NCI-H1048 (cell line): ENCODE measurements at regions not wholly inside any gene's neighbourhood (a gene's known extent, or its start where the extent isn't known, plus 50 kb on each side); places are given as distances from the start of the nearest gene placed in this dataset.
"Not testable (repeated sequence)": the region's sequence is repeated elsewhere in the genome, so short reads cannot be mapped to it uniquely, and the experiment has no call there.

ENCODE experiments used
- DNase-seq: peaks from one replicate; lab custom pipeline; 2025; lab: John Stamatoyannopoulos, UW

DNA sequence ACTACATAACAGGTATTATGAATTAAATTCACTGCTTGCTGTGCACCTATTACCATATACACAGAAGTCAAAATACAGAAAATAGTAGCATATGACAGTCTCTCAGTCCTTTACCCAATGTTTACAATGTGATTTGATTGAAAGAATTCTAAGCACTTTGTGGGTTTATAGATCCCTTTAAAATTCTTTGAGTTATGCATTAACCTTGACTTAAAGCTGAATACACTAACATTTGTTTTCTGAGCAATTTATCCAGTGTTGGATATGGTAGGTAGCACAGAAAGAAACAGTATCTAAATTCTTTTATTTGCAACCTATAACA lies 230.8 kb upstream of the DDI1 start:
- DNase-seq: no peak

DNA sequence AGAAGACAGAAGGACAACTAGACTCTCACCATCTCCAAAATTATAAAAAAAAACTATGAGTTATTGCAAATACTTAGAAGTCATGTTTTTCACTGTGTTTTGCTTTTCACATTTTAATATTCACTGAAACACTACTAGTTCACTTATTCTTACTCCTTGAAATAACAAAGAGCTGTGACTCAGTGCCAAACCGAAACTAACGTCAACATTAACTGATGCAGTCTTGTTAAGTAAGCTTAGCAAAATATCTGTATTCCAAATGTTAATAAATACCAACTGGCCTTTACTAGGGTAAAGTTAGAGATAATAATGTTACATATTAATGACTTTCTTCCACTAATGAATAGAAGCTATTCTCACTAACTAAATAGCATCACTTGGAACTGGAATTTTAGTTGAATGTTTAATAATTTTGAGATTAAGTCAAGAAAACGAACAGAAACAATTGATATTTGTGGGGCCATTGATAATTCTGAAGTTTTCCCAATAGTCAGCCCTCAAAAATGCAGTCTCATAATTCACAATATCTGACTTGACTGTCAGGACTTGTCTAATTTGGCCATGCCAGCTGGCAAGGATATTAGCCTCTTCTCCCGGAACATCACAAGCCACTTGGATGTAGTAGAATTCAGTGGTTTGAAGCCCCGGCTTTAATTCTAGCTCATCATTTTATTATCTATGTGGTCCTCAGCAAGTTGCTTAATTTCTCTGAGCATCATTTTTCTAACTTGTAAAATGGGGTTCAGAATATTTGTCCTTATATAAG lies 230.1 kb upstream of the DDI1 start:
- DNase-seq: no peak

DNA sequence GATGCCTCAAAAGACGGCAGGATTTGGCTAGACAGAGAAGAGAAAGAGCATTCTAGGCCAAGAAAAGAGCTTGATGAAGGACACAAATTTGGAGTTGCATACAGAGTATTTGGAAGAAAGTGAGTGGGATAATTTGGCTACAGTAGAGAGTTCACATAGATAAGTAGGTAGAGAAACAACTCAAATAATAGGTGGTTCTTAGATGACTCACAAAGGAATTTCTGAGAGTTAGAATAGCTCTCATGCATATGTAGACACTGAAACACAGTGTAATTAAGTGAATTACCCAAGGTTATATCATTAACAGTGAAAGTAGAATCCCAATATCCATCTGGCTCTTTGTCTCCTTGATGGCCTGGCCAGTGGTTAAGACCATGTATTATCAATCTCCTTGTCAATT lies 228.6 kb upstream of the DDI1 start:
- DNase-seq: no peak

DNA sequence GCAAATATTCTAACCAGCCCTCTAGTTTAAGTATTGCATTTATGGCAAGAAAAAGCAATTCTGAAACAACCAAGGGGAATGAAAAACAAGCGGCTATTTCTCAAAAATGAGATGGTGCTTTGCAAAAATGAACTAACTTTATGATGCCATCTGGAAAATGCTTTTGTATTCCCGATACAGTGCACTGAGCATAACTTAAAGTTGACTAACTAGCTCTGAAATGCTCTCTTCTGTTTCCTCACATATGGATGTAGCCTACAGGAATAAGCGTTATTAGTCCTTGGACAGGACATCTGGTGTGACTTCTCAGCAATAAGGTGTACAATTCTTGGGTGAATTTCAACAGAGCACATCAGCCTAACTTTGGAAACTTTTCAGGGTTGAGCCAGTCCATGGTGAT lies 228.2 kb upstream of the DDI1 start:
- DNase-seq: no peak

DNA sequence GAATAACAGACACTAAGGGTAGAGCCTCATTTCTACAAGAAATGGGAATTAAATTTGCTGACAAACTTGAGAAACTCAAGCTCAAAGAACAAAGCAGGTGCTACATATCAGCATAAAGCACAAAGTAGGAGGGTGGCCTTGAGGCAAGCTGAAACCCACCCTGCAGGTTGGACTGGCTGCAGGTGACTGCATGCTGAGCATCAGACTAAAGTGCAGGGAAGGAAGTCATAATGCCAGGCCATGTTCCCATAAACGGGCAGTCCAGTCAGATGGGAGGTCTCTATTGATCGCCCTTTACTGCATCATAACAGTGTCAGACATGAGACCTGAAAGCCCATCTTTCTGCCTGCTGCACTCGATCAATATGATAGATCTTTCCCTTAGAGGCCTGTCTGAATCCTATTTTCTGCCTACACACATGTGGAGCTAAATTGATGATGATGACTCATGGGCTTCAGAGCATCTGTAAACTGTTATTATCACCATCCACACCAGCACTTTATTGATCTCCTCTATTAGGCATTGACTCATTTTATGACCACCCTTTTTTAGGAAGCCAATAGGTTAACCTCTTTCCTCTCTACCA lies 224.5 kb upstream of the DDI1 start:
- no peak for DNase-seq

- no peak for DNase-seq
Measured at GRCh38 chr11:103812680-103813079, 223.8 kb upstream of the DDI1 start.

GRCh38 chr11:103820345-103820744 lies 216.1 kb upstream of the DDI1 start:
- not testable (repeated sequence) for DNase-seq

- DNase-seq: no peak
Measured at GRCh38 chr11:103824116-103824515, 212.3 kb upstream of the DDI1 start.

GRCh38 chr11:103825469-103825868 lies 211.0 kb upstream of the DDI1 start:
- DNase-seq: no peak

DNA sequence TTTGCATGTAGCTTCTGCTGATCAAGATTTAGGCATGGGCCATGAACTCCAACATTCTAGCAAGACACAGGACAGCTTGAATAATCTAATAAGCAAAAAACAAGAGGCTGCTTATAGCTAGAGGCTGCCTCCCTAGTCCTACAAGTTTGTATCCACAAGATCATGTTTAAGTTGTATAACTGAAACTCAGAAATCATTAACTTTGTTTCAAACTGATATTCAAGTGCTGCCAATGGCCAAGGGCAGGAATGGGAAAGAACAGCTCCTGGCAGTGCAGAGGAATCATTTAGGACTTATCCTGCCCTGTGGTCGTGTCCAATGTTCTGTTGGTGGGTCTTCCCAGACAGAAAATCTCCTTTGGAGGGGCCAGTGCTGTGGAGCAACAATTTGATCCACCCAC lies 209.6 kb upstream of the DDI1 start:
- DNase-seq: no peak

DNA sequence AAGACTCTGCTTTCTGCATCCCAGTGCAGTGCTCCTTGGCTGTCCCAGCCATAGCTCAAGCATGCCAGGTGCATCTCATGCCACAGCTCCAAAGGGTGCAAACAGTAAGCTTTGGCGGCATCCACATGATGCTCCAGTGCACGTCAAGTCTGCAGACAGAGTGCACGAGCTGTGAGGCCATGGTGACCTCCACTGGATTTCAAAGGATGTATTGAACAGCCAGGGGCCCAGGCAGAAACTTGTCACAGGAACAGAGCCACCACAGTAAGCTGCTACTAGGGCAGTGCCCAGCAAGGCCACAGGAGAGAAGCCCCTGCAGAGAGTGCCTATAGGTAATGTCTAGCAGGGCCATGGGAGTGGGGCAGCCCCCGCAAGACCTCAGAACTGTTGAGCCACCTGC lies 206.8 kb upstream of the DDI1 start:
- DNase-seq: no peak

DNA sequence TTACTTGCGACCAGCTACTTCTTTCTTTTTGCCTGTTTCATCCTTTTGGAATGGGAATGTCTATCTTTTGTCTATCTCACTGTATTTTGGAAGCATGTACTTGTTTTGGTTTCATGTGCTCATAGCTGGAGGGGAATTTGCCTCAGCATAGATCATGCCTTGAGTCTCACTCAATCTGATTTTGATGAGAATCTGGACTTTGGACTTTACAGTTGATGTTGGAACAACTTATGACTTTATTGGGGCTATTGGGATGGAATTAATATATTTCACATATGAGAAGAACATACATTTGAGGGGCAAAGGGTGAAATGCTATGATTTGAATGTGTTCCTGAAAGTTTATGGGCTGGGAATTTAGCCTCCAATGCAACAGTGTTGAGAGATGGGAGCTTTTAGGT lies 206.2 kb upstream of the DDI1 start:
- DNase-seq: no peak

DNA sequence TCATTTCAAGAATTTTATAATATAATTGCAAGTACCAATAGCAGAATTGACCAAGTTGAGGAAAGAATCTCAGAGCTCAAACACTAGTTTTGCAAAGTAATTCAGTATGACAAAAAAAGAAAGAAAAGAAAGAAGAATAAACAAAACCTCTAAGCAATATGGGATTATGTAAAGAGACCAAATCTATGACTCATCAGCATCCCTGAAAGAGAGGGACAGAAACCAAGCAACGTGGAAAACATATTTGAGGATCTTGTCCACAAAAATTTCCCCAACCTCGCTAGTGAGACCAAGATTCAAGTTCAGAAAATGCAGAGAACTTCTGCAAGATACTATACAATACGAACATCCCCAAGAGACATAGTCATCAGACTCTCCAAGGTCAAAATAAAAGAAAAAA lies 203.7 kb upstream of the DDI1 start:
- no peak for DNase-seq

DNA sequence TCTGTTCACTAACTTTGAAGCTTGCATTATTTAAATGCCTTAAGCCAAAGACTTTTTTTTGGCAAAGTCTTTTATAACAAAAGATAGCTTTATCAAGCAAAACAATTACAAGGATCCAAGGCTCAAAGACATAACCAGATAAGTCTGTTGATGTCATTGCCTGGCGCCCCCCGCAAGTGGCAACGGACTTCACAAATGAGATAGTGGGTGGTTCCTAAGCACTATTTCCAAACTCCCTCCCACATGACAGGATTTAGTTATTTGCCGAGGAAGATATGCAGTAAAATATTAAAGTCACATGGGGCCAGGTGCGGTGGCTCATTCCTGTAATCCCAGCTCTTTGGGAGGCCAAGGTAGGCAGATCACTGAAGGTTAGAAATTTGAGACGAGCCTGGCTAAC lies 194.2 kb upstream of the DDI1 start:
- no peak for DNase-seq

GRCh38 chr11:103842795-103843194 lies 193.6 kb upstream of the DDI1 start:
- no peak for DNase-seq

DNA sequence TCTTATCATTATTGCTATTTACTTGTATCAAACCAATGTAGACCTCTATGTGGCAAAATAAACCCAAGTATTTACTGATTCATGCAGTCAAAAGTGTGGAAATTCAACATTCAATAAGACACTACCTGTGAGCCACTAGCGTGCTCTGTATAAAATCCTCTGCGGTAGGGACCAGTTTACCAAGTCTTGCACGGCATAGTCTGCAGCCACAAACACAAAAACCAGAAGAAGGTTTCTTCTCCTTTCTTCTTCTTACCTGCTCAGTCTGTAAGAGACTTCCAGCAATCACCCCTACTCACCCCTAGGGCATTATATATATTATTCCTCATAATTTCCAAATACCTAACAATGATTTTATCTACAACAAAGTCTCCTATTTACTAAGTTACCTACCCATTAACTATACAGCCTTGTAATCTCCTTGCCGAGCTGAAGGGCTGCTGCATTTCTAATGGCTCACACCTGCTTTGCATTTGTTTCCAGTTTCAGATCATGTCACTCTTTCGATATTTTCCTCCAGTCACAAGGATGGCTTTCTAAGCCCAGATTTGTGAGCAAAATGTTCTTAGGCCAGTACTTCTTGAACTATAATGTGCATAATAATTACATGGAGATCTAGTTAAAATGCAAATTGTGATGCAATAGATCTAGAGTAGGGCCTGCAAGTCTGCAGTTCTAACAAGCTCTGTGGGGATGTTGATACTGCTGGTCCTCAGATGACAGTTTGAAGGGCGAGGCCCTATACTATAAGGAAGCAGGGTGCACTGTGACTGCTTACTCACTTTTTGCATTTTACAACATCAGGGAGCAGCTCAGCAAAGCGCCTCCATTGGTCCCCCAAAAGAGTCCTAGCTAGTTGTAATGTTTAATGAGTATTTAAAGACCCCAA lies 191.9 kb upstream of the DDI1 start:
- no peak for DNase-seq

- no peak for DNase-seq
Measured at GRCh38 chr11:103845331-103845730, 191.1 kb upstream of the DDI1 start.

- DNase-seq: no peak
Measured at GRCh38 chr11:103848686-103849085, 187.8 kb upstream of the DDI1 start.

GRCh38 chr11:103849366-103849765 lies 187.1 kb upstream of the DDI1 start:
- no peak for DNase-seq

GRCh38 chr11:103850419-103851165 lies 185.8 kb upstream of the DDI1 start:
- no peak for DNase-seq

DNA sequence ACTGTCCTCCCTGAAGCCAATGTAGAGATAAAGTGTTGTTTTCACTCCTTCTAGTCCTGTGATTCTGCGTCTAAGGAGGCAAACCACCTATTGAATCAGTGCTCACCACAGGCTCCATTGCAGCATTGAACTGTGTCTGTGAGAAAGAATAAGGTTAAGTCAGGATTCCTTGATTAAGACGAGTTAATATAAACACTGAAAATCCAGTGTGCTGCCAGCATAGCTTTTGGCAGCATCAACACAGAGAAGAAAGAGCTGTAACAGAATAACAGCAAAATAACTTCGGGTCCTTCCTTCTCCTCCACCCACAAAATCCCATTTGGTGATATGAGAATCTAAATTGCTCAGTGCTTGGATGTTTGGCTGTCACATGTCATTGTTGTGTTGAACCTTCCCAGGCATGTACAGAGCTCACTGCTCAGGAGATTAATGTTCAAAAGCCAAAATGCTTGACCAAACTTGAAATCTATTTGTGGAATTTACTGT lies 185.2 kb upstream of the DDI1 start:
- no peak for DNase-seq
